ENCODE measurements at regions not wholly inside any gene's neighbourhood (a gene's known extent, or its start where the extent isn't known, plus 50 kb on each side); places are given as distances from the start of the nearest gene placed in this dataset.

- no peak overlapping the region for H3K4me3 ChIP-seq (ENCODE audit: low read length)
- H4K20me1 ChIP-seq (ENCODE audit: insufficient read depth), result no peaks in the 10 kb centered on the region
- H3K27me3 ChIP-seq (ENCODE audit: insufficient read depth, low read depth, low read length), result no peaks in the 10 kb centered on the region
- no peaks in the 10 kb centered on the region for H3K9me3 ChIP-seq (ENCODE audit: low read length)
- no peaks in the 10 kb centered on the region for H3K79me2 ChIP-seq (replicated peaks; ENCODE audit: insufficient read depth, low read length)
- no peak overlapping the region for H3K4me2 ChIP-seq (ENCODE audit: low read length)
- H3K9ac ChIP-seq (ENCODE audit: low read length), result no peak overlapping the region
- H3K27ac ChIP-seq (ENCODE audit: low read length), result no peak overlapping the region
- no peak overlapping the region for H2AFZ ChIP-seq (ENCODE audit: low read depth, low read length)
- H3F3A ChIP-seq (ENCODE audit: insufficient read depth, low read length, poor library complexity, severe bottlenecking), result no peaks in the 10 kb centered on the region
- no peak for TF ChIP-seq POLR2AphosphoS5 (IDR thresholded peaks at IDR 0.05)
- no peaks in the 10 kb centered on the region for H3K36me3 ChIP-seq (ENCODE audit: insufficient read depth, low read length)
- H3K9me2 ChIP-seq (ENCODE audit: insufficient read depth, low read length), result no peaks in the 10 kb centered on the region
Measured at GRCh38 chr1:108042610-108043009, 77.6 kb upstream of the VAV3 start.

- H3K27ac ChIP-seq (ENCODE audit: low read length), result no peak overlapping the region
- H4K20me1 ChIP-seq (ENCODE audit: insufficient read depth), result no peaks in the 10 kb centered on the region
- no peaks in the 10 kb centered on the region for H3K36me3 ChIP-seq (ENCODE audit: insufficient read depth, low read length)
- no peak overlapping the region for H2AFZ ChIP-seq (ENCODE audit: low read depth, low read length)
- H3K9me3 ChIP-seq (ENCODE audit: low read length), result no peaks in the 10 kb centered on the region
- no peaks in the 10 kb centered on the region for H3K27me3 ChIP-seq (ENCODE audit: insufficient read depth, low read depth, low read length)
- TF ChIP-seq EZH2 (IDR thresholded peaks at IDR 0.05; ENCODE audit: borderline replicate concordance, insufficient read depth, low read length, poor library complexity, severe bottlenecking) (no peak), SMC3 (conservative IDR thresholded peaks at IDR 0.05; ENCODE audit: poor library complexity) (no peak), CTCF (IDR thresholded peaks at IDR 0.05; ENCODE audit: poor library complexity, severe bottlenecking) (no peak), EP300 (conservative IDR thresholded peaks at IDR 0.05; ENCODE audit: poor library complexity, severe bottlenecking) (no peak), POLR2AphosphoS5 (IDR thresholded peaks at IDR 0.05) (no peak), REST (IDR thresholded peaks at IDR 0.05; ENCODE audit: borderline replicate concordance) (no peak), TAF1 (IDR thresholded peaks at IDR 0.05; ENCODE audit: low read depth) (no peak), MXI1 (conservative IDR thresholded peaks at IDR 0.05; ENCODE audit: poor library complexity, severe bottlenecking) (no peak)
- no peaks in the 10 kb centered on the region for H3F3A ChIP-seq (ENCODE audit: insufficient read depth, low read length, poor library complexity, severe bottlenecking)
- no peaks in the 10 kb centered on the region for H3K79me2 ChIP-seq (replicated peaks; ENCODE audit: insufficient read depth, low read length)
- no peaks in the 10 kb centered on the region for H3K9me2 ChIP-seq (ENCODE audit: insufficient read depth, low read length)
- H3K4me3 ChIP-seq (ENCODE audit: low read length), result no peak overlapping the region
- H3K9ac ChIP-seq (ENCODE audit: low read length), result no peak overlapping the region
- no peak overlapping the region for H3K4me2 ChIP-seq (ENCODE audit: low read length)
Measured at GRCh38 chr1:108041360-108042142, 76.6 kb upstream of the VAV3 start.
